ENCODE measurements at regions not wholly inside any gene's neighbourhood (a gene's known extent, or its start where the extent isn't known, plus 50 kb on each side); places are given as distances from the start of the nearest gene placed in this dataset.
"Not testable (repeated sequence)": the region's sequence is repeated elsewhere in the genome, so short reads cannot be mapped to it uniquely, and the experiment has no call there.

- not testable (repeated sequence) for DNase-seq (ENCODE audit: low spot score)
Measured at GRCh38 chr2:87678742-87679173, 69.1 kb upstream of the PLGLB2 start.

- DNase-seq (ENCODE audit: low spot score) = not testable (repeated sequence)
Measured at GRCh38 chr2:87679950-87680349, 67.9 kb upstream of the PLGLB2 start.

- not testable (repeated sequence) for DNase-seq (ENCODE audit: low spot score)
Measured at GRCh38 chr2:87680691-87681090, 67.2 kb upstream of the PLGLB2 start.

- DNase-seq (ENCODE audit: low spot score) = not testable (repeated sequence)
Measured at GRCh38 chr2:87683451-87683850, 64.4 kb upstream of the PLGLB2 start.

GRCh38 chr2:87683961-87684360 is 63.9 kb upstream of the PLGLB2 start:
- DNase-seq (ENCODE audit: low spot score) = not testable (repeated sequence)

- DNase-seq (ENCODE audit: low spot score) = peak; percentile 4
Measured at GRCh38 chr2:87685558-87685957, 62.3 kb upstream of the PLGLB2 start.

GRCh38 chr2:87686873-87687549 is 60.9 kb upstream of the PLGLB2 start:
- DNase-seq (ENCODE audit: low spot score) = not testable (repeated sequence)

GRCh38 chr2:87687550-87688270 is 60.2 kb upstream of the PLGLB2 start:
- not testable (repeated sequence) for DNase-seq (ENCODE audit: low spot score)

GRCh38 chr2:87691899-87692592 is 55.8 kb upstream of the PLGLB2 start:
- not testable (repeated sequence) for DNase-seq (ENCODE audit: low spot score)

- DNase-seq (ENCODE audit: low spot score) = not testable (repeated sequence)
Measured at GRCh38 chr2:87692914-87693313, 55.0 kb upstream of the PLGLB2 start.

- not testable (repeated sequence) for DNase-seq (ENCODE audit: low spot score)
Measured at GRCh38 chr2:87693882-87694281, 54.0 kb upstream of the PLGLB2 start.

- DNase-seq (ENCODE audit: low spot score) = not testable (repeated sequence)
Measured at GRCh38 chr2:87695596-87696323, 52.1 kb upstream of the PLGLB2 start.

Data from kidney capillary endothelial cell (primary cell).